ENCODE measurements at regions not wholly inside any gene's neighbourhood (a gene's known extent, or its start where the extent isn't known, plus 50 kb on each side); places are given as distances from the start of the nearest gene placed in this dataset.
A peak's percentile ranks its signal among the peaks of the same experiment; 100 is the strongest.

DNA sequence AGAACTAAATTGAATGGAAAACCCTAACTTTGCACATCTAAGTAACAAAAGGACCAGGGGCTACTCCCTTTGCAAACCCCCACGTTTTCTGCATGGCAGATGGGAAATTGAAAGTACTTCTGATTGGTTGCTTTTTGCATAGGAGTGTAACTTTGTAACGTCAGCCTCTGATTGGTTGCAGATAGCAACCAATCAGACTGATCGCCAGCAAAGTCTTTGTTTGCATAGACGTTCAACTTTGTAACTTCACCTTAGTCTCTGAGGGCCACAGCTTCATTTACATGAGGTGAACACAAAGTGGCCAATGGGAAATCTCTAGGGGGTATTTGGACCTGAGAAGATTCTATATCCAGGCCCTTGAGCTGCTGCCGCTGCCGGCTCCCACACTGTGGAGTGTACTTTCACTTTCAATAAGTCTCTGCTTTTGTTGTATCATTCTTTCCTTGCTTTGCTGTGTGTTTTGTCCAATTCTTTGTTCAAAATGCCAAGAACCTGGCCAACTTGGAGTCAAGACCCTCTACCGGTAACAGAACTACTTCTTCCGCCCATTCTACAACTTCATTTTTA, 102.5 kb upstream of the PRICKLE1 start:
- H4K20me1 ChIP-seq (ENCODE audit: control insufficient read depth, extremely low read depth, insufficient read depth, low read length), result no peaks in the 10 kb centered on the region
- no peaks in the 10 kb centered on the region for H3K79me2 ChIP-seq (ENCODE audit: control insufficient read depth, insufficient read depth, low read length)
- H3K9ac ChIP-seq (ENCODE audit: insufficient read depth, low read length), result no peak overlapping the region
- TF ChIP-seq EZH2 (IDR thresholded peaks at IDR 0.05; ENCODE audit: low read length, missing control alignments), result no peak
- TF ChIP-seq, protein P1, sequence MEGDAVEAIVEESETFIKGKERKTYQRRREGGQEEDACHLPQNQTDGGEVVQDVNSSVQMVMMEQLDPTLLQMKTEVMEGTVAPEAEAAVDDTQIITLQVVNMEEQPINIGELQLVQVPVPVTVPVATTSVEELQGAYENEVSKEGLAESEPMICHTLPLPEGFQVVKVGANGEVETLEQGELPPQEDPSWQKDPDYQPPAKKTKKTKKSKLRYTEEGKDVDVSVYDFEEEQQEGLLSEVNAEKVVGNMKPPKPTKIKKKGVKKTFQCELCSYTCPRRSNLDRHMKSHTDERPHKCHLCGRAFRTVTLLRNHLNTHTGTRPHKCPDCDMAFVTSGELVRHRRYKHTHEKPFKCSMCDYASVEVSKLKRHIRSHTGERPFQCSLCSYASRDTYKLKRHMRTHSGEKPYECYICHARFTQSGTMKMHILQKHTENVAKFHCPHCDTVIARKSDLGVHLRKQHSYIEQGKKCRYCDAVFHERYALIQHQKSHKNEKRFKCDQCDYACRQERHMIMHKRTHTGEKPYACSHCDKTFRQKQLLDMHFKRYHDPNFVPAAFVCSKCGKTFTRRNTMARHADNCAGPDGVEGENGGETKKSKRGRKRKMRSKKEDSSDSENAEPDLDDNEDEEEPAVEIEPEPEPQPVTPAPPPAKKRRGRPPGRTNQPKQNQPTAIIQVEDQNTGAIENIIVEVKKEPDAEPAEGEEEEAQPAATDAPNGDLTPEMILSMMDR (conservative IDR thresholded peaks at IDR 0.05 in 1 of 2, IDR thresholded peaks at IDR 0.05 in 1 of 2; ENCODE audit: low read depth in 1 of 2, low read length in 2 of 2), result no peak
- H3K27me3 ChIP-seq (ENCODE audit: control insufficient read depth, insufficient read depth, low read length), result no peaks in the 10 kb centered on the region
- H3K27ac ChIP-seq (ENCODE audit: insufficient read depth, low read length), result no peak overlapping the region
- H3K4me2 ChIP-seq (ENCODE audit: extremely low read depth, insufficient read depth, low read length), result no peak overlapping the region
- H3K4me1 ChIP-seq (ENCODE audit: control insufficient read depth, extremely low read depth, insufficient read depth, low read length), result no peaks in the 10 kb centered on the region
- peak in 1 of 2 donors; percentile 19 for DNase-seq (ENCODE audit: low read depth in 2 of 2)
- no peak overlapping the region for H2AFZ ChIP-seq (ENCODE audit: low read length)
- H3K9me3 ChIP-seq (ENCODE audit: control insufficient read depth, insufficient read depth, low read depth, low read length), result no peaks in the 10 kb centered on the region
- H3K36me3 ChIP-seq (ENCODE audit: control insufficient read depth, insufficient read depth, low read length), result no peaks in the 10 kb centered on the region
- peak overlapping the region in 1 of 4 experiments; percentile 48 for H3K4me3 ChIP-seq (replicated peaks in 1 of 4; ENCODE audit: control extremely low read depth in 1 of 4, insufficient read depth in 1 of 4, low read depth in 3 of 4, low read length in 4 of 4)

- no peaks in the 10 kb centered on the region for H3K79me2 ChIP-seq (ENCODE audit: control insufficient read depth, insufficient read depth, low read length)
- H3K27ac ChIP-seq (ENCODE audit: insufficient read depth, low read length), result no peak overlapping the region
- DNase-seq (ENCODE audit: low read depth in 2 of 2), result no peak
- TF ChIP-seq, protein P1 (conservative IDR thresholded peaks at IDR 0.05 in 1 of 2, IDR thresholded peaks at IDR 0.05 in 1 of 2; ENCODE audit: low read depth in 1 of 2, low read length in 2 of 2), result no peak
- TF ChIP-seq EZH2 (IDR thresholded peaks at IDR 0.05; ENCODE audit: low read length, missing control alignments), result no peak
- no peaks in the 10 kb centered on the region for H3K27me3 ChIP-seq (ENCODE audit: control insufficient read depth, insufficient read depth, low read length)
- no peaks in the 10 kb centered on the region for H3K4me1 ChIP-seq (ENCODE audit: control insufficient read depth, extremely low read depth, insufficient read depth, low read length)
- no peak overlapping the region for H2AFZ ChIP-seq (ENCODE audit: low read length)
- H4K20me1 ChIP-seq (ENCODE audit: control insufficient read depth, extremely low read depth, insufficient read depth, low read length), result no peaks in the 10 kb centered on the region
- H3K9ac ChIP-seq (ENCODE audit: insufficient read depth, low read length), result no peak overlapping the region
- no peak overlapping the region for H3K4me2 ChIP-seq (ENCODE audit: extremely low read depth, insufficient read depth, low read length)
- H3K36me3 ChIP-seq (ENCODE audit: control insufficient read depth, insufficient read depth, low read length), result no peaks in the 10 kb centered on the region
- H3K9me3 ChIP-seq (ENCODE audit: control insufficient read depth, insufficient read depth, low read depth, low read length), result no peaks in the 10 kb centered on the region
- H3K4me3 ChIP-seq (replicated peaks in 1 of 4; ENCODE audit: control extremely low read depth in 1 of 4, insufficient read depth in 1 of 4, low read depth in 3 of 4, low read length in 4 of 4), result no peak overlapping the region
Measured at GRCh38 chr12:42690264-42690663, 100.7 kb upstream of the PRICKLE1 start.

GRCh38 chr12:42689699-42690098, 100.2 kb upstream of the PRICKLE1 start:
- Histone ChIP-seq H3K4me3 (replicated peaks in 1 of 4; ENCODE audit: control extremely low read depth in 1 of 4, insufficient read depth in 1 of 4, low read depth in 3 of 4, low read length in 4 of 4) (no peak overlapping the region), H3K9ac (ENCODE audit: insufficient read depth, low read length) (no peak overlapping the region), H3K27me3 (ENCODE audit: control insufficient read depth, insufficient read depth, low read length) (no peaks in the 10 kb centered on the region), H2AFZ (ENCODE audit: low read length) (no peak overlapping the region), H3K9me3 (ENCODE audit: control insufficient read depth, insufficient read depth, low read depth, low read length) (no peaks in the 10 kb centered on the region), H3K4me1 (ENCODE audit: control insufficient read depth, extremely low read depth, insufficient read depth, low read length) (no peaks in the 10 kb centered on the region), H3K79me2 (ENCODE audit: control insufficient read depth, insufficient read depth, low read length) (no peaks in the 10 kb centered on the region), H3K36me3 (ENCODE audit: control insufficient read depth, insufficient read depth, low read length) (no peaks in the 10 kb centered on the region), H3K4me2 (ENCODE audit: extremely low read depth, insufficient read depth, low read length) (no peak overlapping the region), H3K27ac (ENCODE audit: insufficient read depth, low read length) (no peak overlapping the region), H4K20me1 (ENCODE audit: control insufficient read depth, extremely low read depth, insufficient read depth, low read length) (no peaks in the 10 kb centered on the region)
- DNase-seq (ENCODE audit: low read depth in 2 of 2), result no peak
- no peak for TF ChIP-seq EZH2 (IDR thresholded peaks at IDR 0.05; ENCODE audit: low read length, missing control alignments)
- TF ChIP-seq, protein P1 (conservative IDR thresholded peaks at IDR 0.05 in 1 of 2, IDR thresholded peaks at IDR 0.05 in 1 of 2; ENCODE audit: low read depth in 1 of 2, low read length in 2 of 2), result no peak

All from fibroblast of lung (primary cell).